Mesenchymal stem cell (in vitro differentiated cells and primary cell): ENCODE measurements at regions not wholly inside any gene's neighbourhood (a gene's known extent, or its start where the extent isn't known, plus 50 kb on each side); places are given as distances from the start of the nearest gene placed in this dataset.
A peak's percentile ranks its signal among the peaks of the same experiment; 100 is the strongest.

Source experiments
- DNase-seq: peaks from one replicate; pipeline ENCODE4 v3.0.0-alpha.2; 2013
- H2AFZ ChIP-seq: one replicate; pipeline ENCODE4 v1.6.1; 2013; ENCODE audit warnings: low read depth, mild to moderate bottlenecking, control low read depth, inconsistent platforms, low read length, moderate library complexity
- H2AK5ac ChIP-seq: 2 replicates; pipeline ENCODE4 v1.6.1; 2013; ENCODE audit warnings: low read length, moderate library complexity, mild to moderate bottlenecking, inconsistent platforms; ENCODE audit not compliant: severe bottlenecking
- H2BK120ac ChIP-seq: one replicate; pipeline ENCODE4 v1.6.1; 2013; ENCODE audit warnings: low read depth, mild to moderate bottlenecking, inconsistent platforms, low read length, moderate library complexity
- H2BK12ac ChIP-seq, 2 experiments: one replicate each; pipeline ENCODE4 v1.6.1; 2013; ENCODE audit warnings: inconsistent platforms in 2 of 2, low read length in 2 of 2, mild to moderate bottlenecking in 2 of 2, moderate library complexity in 2 of 2, control low read depth in 1 of 2
- H2BK15ac ChIP-seq: one replicate; pipeline ENCODE4 v1.6.1; 2013; ENCODE audit warnings: mild to moderate bottlenecking, low read depth, inconsistent platforms; ENCODE audit not compliant: poor library complexity, severe bottlenecking
- H2BK5ac ChIP-seq: 2 replicates; pipeline ENCODE4 v1.6.1; 2013; ENCODE audit warnings: low read depth, mild to moderate bottlenecking, low read length, control low read depth, inconsistent platforms; ENCODE audit not compliant: poor library complexity, severe bottlenecking
- H3K14ac ChIP-seq, 2 experiments: one replicate each; pipeline ENCODE4 v1.6.1; 2013; ENCODE audit warnings: inconsistent platforms in 2 of 2, low read length in 2 of 2, control low read depth in 1 of 2, mild to moderate bottlenecking in 1 of 2, moderate library complexity in 1 of 2
- H3K18ac ChIP-seq, 2 experiments: one replicate each; pipeline ENCODE4 v1.6.1; 2013; ENCODE audit warnings: inconsistent platforms in 2 of 2, low read length in 2 of 2, control low read depth in 1 of 2, low read depth in 1 of 2, mild to moderate bottlenecking in 1 of 2
- H3K23ac ChIP-seq, 2 experiments: one replicate each; pipeline ENCODE4 v1.6.1; 2013; ENCODE audit warnings: inconsistent platforms in 2 of 2, low read length in 2 of 2, mild to moderate bottlenecking in 2 of 2, moderate library complexity in 2 of 2, control low read depth in 1 of 2
- H3K27ac ChIP-seq: 2 replicates; pipeline ENCODE4 v1.5.1; 2013; ENCODE audit warnings: mild to moderate bottlenecking, moderate library complexity, low read length, control low read depth, inconsistent platforms; ENCODE audit not compliant: poor library complexity, severe bottlenecking
- H3K27me3 ChIP-seq, 2 experiments: 2 replicates each; pipeline versions ENCODE4 v1.6.1 to v1.7.0; 2013; ENCODE audit warnings: low read length in 2 of 2, mild to moderate bottlenecking in 2 of 2, moderate library complexity in 2 of 2, control low read depth in 1 of 2, inconsistent platforms in 1 of 2; ENCODE audit not compliant: control insufficient read depth in 1 of 2, insufficient read depth in 1 of 2
- H3K36me3 ChIP-seq, 2 experiments: 2 replicates each; pipeline versions ENCODE4 v1.6.1 to v1.7.0; 2013; ENCODE audit warnings: low read length in 2 of 2, control low read depth in 1 of 2, inconsistent platforms in 1 of 2, low read depth in 1 of 2, mild to moderate bottlenecking in 1 of 2; ENCODE audit not compliant: insufficient read depth in 2 of 2, control insufficient read depth in 1 of 2
- H3K4ac ChIP-seq, 2 experiments: one replicate each; pipeline ENCODE4 v1.6.1; 2013; ENCODE audit warnings: inconsistent platforms in 2 of 2, low read length in 2 of 2, mild to moderate bottlenecking in 2 of 2, moderate library complexity in 2 of 2, control low read depth in 1 of 2, low read depth in 1 of 2
- H3K4me1 ChIP-seq: 2 replicates; pipeline ENCODE4 v1.6.1; 2013; ENCODE audit warnings: low read depth, low read length, control low read depth; ENCODE audit not compliant: control insufficient read depth, insufficient read depth
- H3K4me2 ChIP-seq: 2 replicates; pipeline ENCODE4 v1.6.1; 2013; ENCODE audit warnings: low read length, mild to moderate bottlenecking, inconsistent platforms; ENCODE audit not compliant: poor library complexity, severe bottlenecking
- H3K4me3 ChIP-seq, 2 experiments: 2 replicates each; pipeline versions ENCODE4 v1.5.1 to v1.7.0; 2013; ENCODE audit warnings: low read length in 2 of 2, mild to moderate bottlenecking in 2 of 2, control low read depth in 1 of 2, low read depth in 1 of 2; ENCODE audit not compliant: insufficient read depth in 1 of 2
- H3K79me1 ChIP-seq: replicated peaks from 2 replicates; pipeline ENCODE4 v1.6.1; 2013; ENCODE audit warnings: mild to moderate bottlenecking, control low read depth, low read length, inconsistent platforms; ENCODE audit not compliant: poor library complexity, severe bottlenecking
- H3K9ac ChIP-seq: 2 replicates; pipeline ENCODE4 v1.7.0; 2013; ENCODE audit warnings: mild to moderate bottlenecking, low read length, moderate library complexity
- H3K9me3 ChIP-seq: 2 replicates; pipeline ENCODE4 v1.7.0; 2013; ENCODE audit warnings: mild to moderate bottlenecking, low read length; ENCODE audit not compliant: control insufficient read depth
- H4K8ac ChIP-seq: one replicate; pipeline ENCODE4 v1.6.1; 2013; ENCODE audit warnings: inconsistent platforms, mild to moderate bottlenecking, low read length, moderate library complexity
- H4K91ac ChIP-seq: one replicate; pipeline ENCODE4 v1.6.1; 2013; ENCODE audit warnings: mild to moderate bottlenecking, low read length, inconsistent platforms
- WGBS: methylation state at CpG from one replicate; pipeline ENCODE4 v1.1.7; 2013; ENCODE audit warnings: mixed read lengths; 5-methylcytosine and 5-hydroxymethylcytosine counted together

GRCh38 chr7:136523571-136523970 lies 344.9 kb upstream of the CHRM2 start:
- Histone ChIP-seq H2BK15ac (no peak overlapping the region), H2AFZ (no peak overlapping the region), H2BK5ac (no peak overlapping the region), H3K9me3 (peaks cover 3% of the 10 kb centered on the region), H2AK5ac (no peak overlapping the region), H3K27ac (peak overlapping the region; percentile 88), H3K18ac (no peak overlapping the region), H3K4me2 (no peak overlapping the region), H3K14ac (no peak overlapping the region), H3K27me3 (no peaks in the 10 kb centered on the region), H3K79me1 (no peaks in the 10 kb centered on the region), H3K36me3 (no peaks in the 10 kb centered on the region), H3K23ac (no peak overlapping the region), H4K91ac (no peak overlapping the region), H2BK120ac (no peak overlapping the region), H3K4me1 (peaks cover 13% of the 10 kb centered on the region), H4K8ac (no peak overlapping the region), H3K4me3 (no peak overlapping the region), H3K9ac (no peak overlapping the region), H2BK12ac (no peak overlapping the region), H3K4ac (no peak overlapping the region)
- WGBS, result no CpG with 5 or more reads among the region's 3 CpGs
- peak; percentile 40 for DNase-seq

GRCh38 chr7:136517971-136518370 lies 350.5 kb upstream of the CHRM2 start:
- no peak overlapping the region for H2BK120ac ChIP-seq
- H3K9ac ChIP-seq, result no peak overlapping the region
- H2BK5ac ChIP-seq, result no peak overlapping the region
- no peak overlapping the region for H3K27ac ChIP-seq
- no peak overlapping the region for H3K4me3 ChIP-seq
- H3K36me3 ChIP-seq, result no peaks in the 10 kb centered on the region
- H2BK15ac ChIP-seq, result no peak overlapping the region
- no peaks in the 10 kb centered on the region for H3K4me1 ChIP-seq
- no peak overlapping the region for H3K23ac ChIP-seq
- no peak overlapping the region for H2AFZ ChIP-seq
- H3K79me1 ChIP-seq, result no peaks in the 10 kb centered on the region
- H3K18ac ChIP-seq, result no peak overlapping the region
- DNase-seq, result no peak
- H2AK5ac ChIP-seq, result no peak overlapping the region
- no peak overlapping the region for H2BK12ac ChIP-seq
- no peaks in the 10 kb centered on the region for H3K27me3 ChIP-seq
- H4K8ac ChIP-seq, result no peak overlapping the region
- H3K4ac ChIP-seq, result no peak overlapping the region
- H3K9me3 ChIP-seq, result no peaks in the 10 kb centered on the region
- H4K91ac ChIP-seq, result no peak overlapping the region
- no peak overlapping the region for H3K14ac ChIP-seq
- no CpG with 5 or more reads among the region's 1 CpG for WGBS
- H3K4me2 ChIP-seq, result no peak overlapping the region

- no peaks in the 10 kb centered on the region for H3K79me1 ChIP-seq
- no peak overlapping the region for H3K18ac ChIP-seq
- no peak overlapping the region for H3K14ac ChIP-seq
- no peak overlapping the region for H4K91ac ChIP-seq
- H3K9me3 ChIP-seq, result no peaks in the 10 kb centered on the region
- H3K4me2 ChIP-seq, result no peak overlapping the region
- H2AK5ac ChIP-seq, result no peak overlapping the region
- H3K4ac ChIP-seq, result no peak overlapping the region
- H2BK12ac ChIP-seq, result no peak overlapping the region
- no peak overlapping the region for H2AFZ ChIP-seq
- H3K27me3 ChIP-seq, result no peaks in the 10 kb centered on the region
- no peak overlapping the region for H3K23ac ChIP-seq
- H3K4me1 ChIP-seq, result no peaks in the 10 kb centered on the region
- no peaks in the 10 kb centered on the region for H3K36me3 ChIP-seq
- no peak for DNase-seq
- no peak overlapping the region for H3K4me3 ChIP-seq
- no peak overlapping the region for H2BK15ac ChIP-seq
- WGBS, result 96% methylated on average over 1 of the region's 2 CpGs
- no peak overlapping the region for H2BK5ac ChIP-seq
- no peak overlapping the region for H3K9ac ChIP-seq
- H2BK120ac ChIP-seq, result no peak overlapping the region
- no peak overlapping the region for H3K27ac ChIP-seq
- no peak overlapping the region for H4K8ac ChIP-seq
Observed at GRCh38 chr7:136514776-136515175, 353.7 kb upstream of the CHRM2 start.

GRCh38 chr7:136513744-136514143 lies 354.7 kb upstream of the CHRM2 start:
- Histone ChIP-seq H3K14ac (no peak overlapping the region), H4K8ac (no peak overlapping the region), H3K4me3 (no peak overlapping the region), H2AK5ac (no peak overlapping the region), H3K27me3 (no peaks in the 10 kb centered on the region), H3K4me2 (no peak overlapping the region), H3K9me3 (peaks cover 4% of the 10 kb centered on the region), H3K36me3 (no peaks in the 10 kb centered on the region), H3K79me1 (no peaks in the 10 kb centered on the region), H3K18ac (no peak overlapping the region), H2BK15ac (no peak overlapping the region), H4K91ac (no peak overlapping the region), H3K4me1 (no peaks in the 10 kb centered on the region), H3K9ac (no peak overlapping the region), H3K4ac (no peak overlapping the region), H2BK120ac (no peak overlapping the region), H2BK5ac (no peak overlapping the region), H3K23ac (no peak overlapping the region), H2AFZ (no peak overlapping the region), H2BK12ac (no peak overlapping the region), H3K27ac (no peak overlapping the region)
- no peak for DNase-seq
- no CpG with 5 or more reads among the region's 2 CpGs for WGBS
